ENCODE measurements at regions not wholly inside any gene's neighbourhood (a gene's known extent, or its start where the extent isn't known, plus 50 kb on each side); places are given as distances from the start of the nearest gene placed in this dataset.

DNA sequence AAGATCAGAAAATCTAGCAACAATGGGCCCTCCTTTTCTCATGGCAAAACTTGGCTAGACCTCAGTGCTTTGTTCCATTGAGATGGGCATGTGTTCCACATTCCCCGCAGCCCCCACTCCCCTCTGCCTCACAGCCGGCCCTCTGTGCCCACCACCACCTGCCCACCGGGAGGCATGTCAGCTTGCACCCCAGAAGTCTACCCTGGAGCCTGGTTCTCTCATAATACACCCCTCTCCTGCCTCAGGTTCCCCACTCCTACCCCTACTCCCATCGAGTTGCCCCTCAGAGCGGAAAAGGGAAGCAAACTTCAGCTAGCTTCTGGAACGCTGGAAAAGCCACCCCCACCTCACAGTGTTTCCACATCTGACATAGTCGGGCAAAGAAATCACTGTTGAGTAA, 219.0 kb downstream of the ANAPC1 start:
- TF ChIP-seq, protein P1, sequence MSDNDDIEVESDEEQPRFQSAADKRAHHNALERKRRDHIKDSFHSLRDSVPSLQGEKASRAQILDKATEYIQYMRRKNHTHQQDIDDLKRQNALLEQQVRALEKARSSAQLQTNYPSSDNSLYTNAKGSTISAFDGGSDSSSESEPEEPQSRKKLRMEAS (IDR thresholded peaks at IDR 0.05): no peak
- TF ChIP-seq, protein P2, sequence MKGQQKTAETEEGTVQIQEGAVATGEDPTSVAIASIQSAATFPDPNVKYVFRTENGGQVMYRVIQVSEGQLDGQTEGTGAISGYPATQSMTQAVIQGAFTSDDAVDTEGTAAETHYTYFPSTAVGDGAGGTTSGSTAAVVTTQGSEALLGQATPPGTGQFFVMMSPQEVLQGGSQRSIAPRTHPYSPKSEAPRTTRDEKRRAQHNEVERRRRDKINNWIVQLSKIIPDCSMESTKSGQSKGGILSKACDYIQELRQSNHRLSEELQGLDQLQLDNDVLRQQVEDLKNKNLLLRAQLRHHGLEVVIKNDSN (IDR thresholded peaks at IDR 0.05): no peak
- no peak for TF ChIP-seq TAF1 (IDR thresholded peaks at IDR 0.05; ENCODE audit: low read depth)
- TF ChIP-seq, protein P3, sequence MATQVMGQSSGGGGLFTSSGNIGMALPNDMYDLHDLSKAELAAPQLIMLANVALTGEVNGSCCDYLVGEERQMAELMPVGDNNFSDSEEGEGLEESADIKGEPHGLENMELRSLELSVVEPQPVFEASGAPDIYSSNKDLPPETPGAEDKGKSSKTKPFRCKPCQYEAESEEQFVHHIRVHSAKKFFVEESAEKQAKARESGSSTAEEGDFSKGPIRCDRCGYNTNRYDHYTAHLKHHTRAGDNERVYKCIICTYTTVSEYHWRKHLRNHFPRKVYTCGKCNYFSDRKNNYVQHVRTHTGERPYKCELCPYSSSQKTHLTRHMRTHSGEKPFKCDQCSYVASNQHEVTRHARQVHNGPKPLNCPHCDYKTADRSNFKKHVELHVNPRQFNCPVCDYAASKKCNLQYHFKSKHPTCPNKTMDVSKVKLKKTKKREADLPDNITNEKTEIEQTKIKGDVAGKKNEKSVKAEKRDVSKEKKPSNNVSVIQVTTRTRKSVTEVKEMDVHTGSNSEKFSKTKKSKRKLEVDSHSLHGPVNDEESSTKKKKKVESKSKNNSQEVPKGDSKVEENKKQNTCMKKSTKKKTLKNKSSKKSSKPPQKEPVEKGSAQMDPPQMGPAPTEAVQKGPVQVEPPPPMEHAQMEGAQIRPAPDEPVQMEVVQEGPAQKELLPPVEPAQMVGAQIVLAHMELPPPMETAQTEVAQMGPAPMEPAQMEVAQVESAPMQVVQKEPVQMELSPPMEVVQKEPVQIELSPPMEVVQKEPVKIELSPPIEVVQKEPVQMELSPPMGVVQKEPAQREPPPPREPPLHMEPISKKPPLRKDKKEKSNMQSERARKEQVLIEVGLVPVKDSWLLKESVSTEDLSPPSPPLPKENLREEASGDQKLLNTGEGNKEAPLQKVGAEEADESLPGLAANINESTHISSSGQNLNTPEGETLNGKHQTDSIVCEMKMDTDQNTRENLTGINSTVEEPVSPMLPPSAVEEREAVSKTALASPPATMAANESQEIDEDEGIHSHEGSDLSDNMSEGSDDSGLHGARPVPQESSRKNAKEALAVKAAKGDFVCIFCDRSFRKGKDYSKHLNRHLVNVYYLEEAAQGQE (IDR thresholded peaks at IDR 0.05; ENCODE audit: low read depth): no peak

Data from Ishikawa (cell line).